Peyer's patch (tissue), 4 donors: ENCODE measurements at regions not wholly inside any gene's neighbourhood (a gene's known extent, or its start where the extent isn't known, plus 50 kb on each side); places are given as distances from the start of the nearest gene placed in this dataset.

Source experiments
- DNase-seq, 3 donors: peaks; one replicate each; pipeline ENCODE4 v3.0.0-alpha.2; 2017 to 2019
- H3K27ac ChIP-seq, 4 donors: fragments of 200-600 bp; sonication (generic); one replicate each; pipeline ENCODE4 v1.5.1; 2016 to 2019
- H3K27me3 ChIP-seq, 2 donors: fragments of 200-600 bp; sonication (generic); one replicate each; pipeline ENCODE4 v1.5.1; 2019
- H3K36me3 ChIP-seq, 3 donors: fragments of 200-600 bp; sonication (generic); one replicate each; pipeline ENCODE4 v1.5.1; 2016 to 2019
- H3K4me1 ChIP-seq, 4 donors: fragments of 200-600 bp; sonication (generic); one replicate each; pipeline ENCODE4 v1.5.1; 2016 to 2019
- H3K4me3 ChIP-seq, 4 donors: fragments of 200-600 bp; sonication (generic); 1 replicate in 3 of 4; 2 replicates in 1 of 4; pipeline ENCODE4 v1.5.1; 2016 to 2019; ENCODE audit warnings: mild to moderate bottlenecking in 1 of 4
- H3K9me3 ChIP-seq, 4 donors: fragments of 200-600 bp; sonication (generic); one replicate each; pipeline ENCODE4 v1.5.1; 2016 to 2019; ENCODE audit warnings: mild to moderate bottlenecking in 1 of 4
- POLR2A ChIP-seq, 2 donors: fragments of 450-650 bp; IDR thresholded peaks; one replicate each; pipeline ENCODE4 v1.5.1; 2017; ENCODE audit warnings: antibody characterized with exemption in 2 of 2, mild to moderate bottlenecking in 2 of 2, moderate library complexity in 2 of 2
- TF ChIP-seq, protein P1 (sequence below), 6 experiments: fragments of 450-650 bp in 4 of 6; fragments of 200-600 bp in 2 of 6; sonication (generic) in 1 of 6; IDR thresholded peaks; one replicate each; pipeline ENCODE4 v1.5.1; 2017 to 2019; ENCODE audit warnings: antibody characterized with exemption in 6 of 6, mild to moderate bottlenecking in 3 of 6, moderate library complexity in 1 of 6

DNA sequence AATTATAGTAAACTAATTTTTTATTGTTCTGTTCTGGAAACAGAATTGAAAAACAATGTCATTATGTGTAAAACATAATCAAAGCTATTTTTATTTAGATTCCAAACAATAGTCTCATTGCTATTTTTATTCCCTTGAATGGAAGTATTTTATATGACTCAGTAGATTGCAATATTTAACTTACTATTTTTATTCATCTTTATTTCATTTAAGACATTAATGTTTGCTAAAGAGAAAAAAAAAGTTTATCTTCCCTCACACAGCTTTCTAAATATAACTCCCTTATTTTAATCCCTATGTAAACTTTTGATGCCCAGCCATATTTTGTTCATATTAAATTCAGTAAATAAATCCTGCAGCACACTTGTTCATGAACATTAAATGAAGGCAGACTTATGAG is 622.4 kb downstream of the SLC6A15 start:
- TF ChIP-seq, protein P1, sequence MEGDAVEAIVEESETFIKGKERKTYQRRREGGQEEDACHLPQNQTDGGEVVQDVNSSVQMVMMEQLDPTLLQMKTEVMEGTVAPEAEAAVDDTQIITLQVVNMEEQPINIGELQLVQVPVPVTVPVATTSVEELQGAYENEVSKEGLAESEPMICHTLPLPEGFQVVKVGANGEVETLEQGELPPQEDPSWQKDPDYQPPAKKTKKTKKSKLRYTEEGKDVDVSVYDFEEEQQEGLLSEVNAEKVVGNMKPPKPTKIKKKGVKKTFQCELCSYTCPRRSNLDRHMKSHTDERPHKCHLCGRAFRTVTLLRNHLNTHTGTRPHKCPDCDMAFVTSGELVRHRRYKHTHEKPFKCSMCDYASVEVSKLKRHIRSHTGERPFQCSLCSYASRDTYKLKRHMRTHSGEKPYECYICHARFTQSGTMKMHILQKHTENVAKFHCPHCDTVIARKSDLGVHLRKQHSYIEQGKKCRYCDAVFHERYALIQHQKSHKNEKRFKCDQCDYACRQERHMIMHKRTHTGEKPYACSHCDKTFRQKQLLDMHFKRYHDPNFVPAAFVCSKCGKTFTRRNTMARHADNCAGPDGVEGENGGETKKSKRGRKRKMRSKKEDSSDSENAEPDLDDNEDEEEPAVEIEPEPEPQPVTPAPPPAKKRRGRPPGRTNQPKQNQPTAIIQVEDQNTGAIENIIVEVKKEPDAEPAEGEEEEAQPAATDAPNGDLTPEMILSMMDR (IDR thresholded peaks at IDR 0.05) = no peak
- no peak for TF ChIP-seq POLR2A (IDR thresholded peaks at IDR 0.05)
- H3K9me3 ChIP-seq = no peaks in the 10 kb centered on the region

DNA sequence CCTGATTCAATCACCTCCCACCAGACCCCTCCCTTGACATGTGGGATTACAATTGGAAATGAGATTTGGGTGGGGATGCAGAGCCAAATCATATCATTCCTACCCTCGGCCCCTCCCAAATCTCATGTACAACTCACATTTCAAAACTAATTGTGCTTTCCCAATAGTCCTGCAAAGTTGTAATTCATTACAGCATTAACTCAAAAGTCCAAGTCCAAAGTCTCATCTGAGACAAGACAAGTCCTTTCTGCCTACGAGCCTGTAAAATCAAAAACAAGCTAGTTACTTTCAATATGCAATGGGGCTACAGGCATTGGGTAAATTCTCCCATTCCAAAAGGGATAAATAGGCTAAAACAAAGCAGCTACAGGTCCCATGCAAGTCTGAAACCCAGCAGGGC is 634.6 kb downstream of the SLC6A15 start:
- no peak overlapping the region for H3K27ac ChIP-seq
- no peak for DNase-seq
- H3K27me3 ChIP-seq = no peaks in the 10 kb centered on the region
- no peaks in the 10 kb centered on the region for H3K9me3 ChIP-seq
- no peaks in the 10 kb centered on the region for H3K4me1 ChIP-seq
- TF ChIP-seq, protein P1 (IDR thresholded peaks at IDR 0.05) = no peak
- no peak for TF ChIP-seq POLR2A (IDR thresholded peaks at IDR 0.05)
- no peaks in the 10 kb centered on the region for H3K36me3 ChIP-seq
- H3K4me3 ChIP-seq = no peak overlapping the region

More for the DNA sequence above, 622.4 kb downstream of the SLC6A15 start:
- Histone ChIP-seq H3K4me1 (no peaks in the 10 kb centered on the region), H3K27me3 (no peaks in the 10 kb centered on the region), H3K36me3 (no peaks in the 10 kb centered on the region), H3K4me3 (no peak overlapping the region), H3K27ac (no peak overlapping the region)
- no peak for DNase-seq

DNA sequence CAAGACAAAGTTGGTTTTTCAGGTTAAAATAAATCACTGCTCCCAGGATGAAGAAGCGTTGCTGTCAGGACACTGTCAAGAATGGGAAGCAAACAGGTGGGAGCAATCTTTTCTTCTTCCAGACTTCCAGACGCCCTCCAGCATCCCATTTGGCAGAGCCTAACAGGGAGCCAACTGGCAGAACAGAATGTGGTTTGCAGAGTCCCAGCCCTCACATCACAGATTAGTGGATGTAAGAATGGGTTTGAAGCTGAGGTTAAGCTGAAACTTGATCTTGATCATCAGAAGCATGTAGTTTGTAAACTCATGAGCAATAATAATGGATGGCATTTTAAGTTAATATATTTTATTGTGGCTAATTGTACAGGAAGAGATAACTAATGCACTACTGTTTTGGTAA is 636.4 kb downstream of the SLC6A15 start:
- H3K36me3 ChIP-seq = no peaks in the 10 kb centered on the region
- no peak for DNase-seq
- no peaks in the 10 kb centered on the region for H3K27me3 ChIP-seq
- H3K4me1 ChIP-seq = no peaks in the 10 kb centered on the region
- no peak overlapping the region for H3K4me3 ChIP-seq
- TF ChIP-seq, protein P1 (IDR thresholded peaks at IDR 0.05) = no peak
- TF ChIP-seq POLR2A (IDR thresholded peaks at IDR 0.05) = no peak
- no peaks in the 10 kb centered on the region for H3K9me3 ChIP-seq
- H3K27ac ChIP-seq = no peak overlapping the region

DNA sequence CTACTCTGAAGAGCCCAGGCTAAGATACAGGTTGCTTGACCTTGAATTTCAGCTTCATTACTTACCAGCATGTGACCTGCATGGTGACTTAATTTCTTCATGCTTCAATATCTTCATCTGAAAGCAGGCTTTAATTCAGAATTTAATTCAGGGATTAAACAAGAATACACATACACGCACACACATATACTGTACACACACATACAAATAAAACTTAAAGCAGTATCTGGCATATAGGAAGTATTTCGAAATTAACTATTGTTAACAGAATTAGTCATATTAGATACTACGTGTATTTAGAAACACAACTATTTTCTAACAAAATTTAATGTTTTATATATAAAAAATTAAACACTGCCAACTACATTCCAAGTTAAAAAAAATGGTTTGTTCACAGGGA is 640.3 kb downstream of the SLC6A15 start:
- no peaks in the 10 kb centered on the region for H3K9me3 ChIP-seq
- H3K36me3 ChIP-seq = no peaks in the 10 kb centered on the region
- H3K27me3 ChIP-seq = no peaks in the 10 kb centered on the region
- DNase-seq = no peak
- H3K4me3 ChIP-seq = no peak overlapping the region
- H3K27ac ChIP-seq = no peak overlapping the region
- no peaks in the 10 kb centered on the region for H3K4me1 ChIP-seq
- no peak for TF ChIP-seq POLR2A (IDR thresholded peaks at IDR 0.05)
- TF ChIP-seq, protein P1 (IDR thresholded peaks at IDR 0.05) = no peak

DNA sequence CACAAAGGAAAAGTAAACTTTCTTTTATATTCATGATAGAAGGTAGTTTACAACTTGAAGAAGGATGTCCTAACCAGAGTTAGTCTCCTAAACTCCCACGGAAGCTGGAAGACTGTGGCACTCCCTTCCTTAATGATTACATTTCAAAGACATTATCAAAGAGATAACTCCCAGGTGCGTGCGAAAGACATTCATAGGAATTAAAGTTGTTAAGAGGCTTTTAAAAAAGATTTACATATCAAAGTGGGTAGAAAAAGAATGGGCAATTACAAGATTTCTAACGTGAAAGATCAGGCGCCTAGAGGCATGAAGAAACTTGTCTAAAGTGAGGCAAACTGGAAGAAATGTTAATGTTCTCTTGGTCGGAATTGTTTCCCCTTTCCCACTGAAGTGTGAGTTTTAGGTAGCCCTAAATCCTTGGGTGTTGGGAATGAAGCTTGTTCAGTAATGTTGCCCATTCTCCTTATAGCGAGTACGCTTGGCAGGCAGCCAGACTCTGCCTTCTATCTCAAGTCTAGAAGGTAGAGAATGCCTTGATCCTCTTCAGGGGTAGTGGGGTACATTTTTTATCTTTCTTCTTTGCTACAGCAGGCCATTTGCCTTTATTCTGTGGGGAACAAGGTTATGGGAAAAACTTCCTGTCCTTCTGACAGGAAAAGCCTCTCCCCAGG is 642.0 kb downstream of the SLC6A15 start:
- DNase-seq = no peak

More for the DNA sequence above, 642.0 kb downstream of the SLC6A15 start:
- no peaks in the 10 kb centered on the region for H3K27me3 ChIP-seq
- H3K4me3 ChIP-seq = no peak overlapping the region
- H3K27ac ChIP-seq = no peak overlapping the region
- no peaks in the 10 kb centered on the region for H3K9me3 ChIP-seq
- no peaks in the 10 kb centered on the region for H3K4me1 ChIP-seq
- H3K36me3 ChIP-seq = no peaks in the 10 kb centered on the region
- no peak for TF ChIP-seq POLR2A (IDR thresholded peaks at IDR 0.05)
- TF ChIP-seq, protein P1 (IDR thresholded peaks at IDR 0.05) = no peak
